GM18861 (cell line): ENCODE measurements at regions not wholly inside any gene's neighbourhood (a gene's known extent, or its start where the extent isn't known, plus 50 kb on each side); places are given as distances from the start of the nearest gene placed in this dataset.
A peak's percentile ranks its signal among the peaks of the same experiment; 100 is the strongest.

Experiments used
- ATAC-seq: cut with Tn5 transposase; IDR thresholded peaks from one replicate; pipeline ENCODE4 v1.9.1; 2021; ENCODE audit not compliant: unreplicated experiment

GRCh38 chr6:125489579-125490285, 188.0 kb upstream of the HDDC2 start:
- no peak for ATAC-seq

- ATAC-seq, result no peak
Measured at GRCh38 chr6:125491860-125492618, 190.3 kb upstream of the HDDC2 start.

- no peak for ATAC-seq
Measured at GRCh38 chr6:125498606-125499005, 196.8 kb upstream of the HDDC2 start.

- ATAC-seq, result no peak
Measured at GRCh38 chr6:125499535-125499934, 197.8 kb upstream of the HDDC2 start.

GRCh38 chr6:125503181-125503580, 201.4 kb upstream of the HDDC2 start:
- no peak for ATAC-seq

GRCh38 chr6:125507987-125508655, 206.4 kb upstream of the HDDC2 start:
- no peak for ATAC-seq

- no peak for ATAC-seq
Measured at GRCh38 chr6:125508793-125509192, 207.0 kb upstream of the HDDC2 start.

- no peak for ATAC-seq
Measured at GRCh38 chr6:125509477-125509876, 207.7 kb upstream of the HDDC2 start.

GRCh38 chr6:125510405-125510804, 208.6 kb upstream of the HDDC2 start:
- ATAC-seq, result no peak

- no peak for ATAC-seq
Measured at GRCh38 chr6:125511809-125512396, 210.1 kb upstream of the HDDC2 start.

GRCh38 chr6:125512621-125513020, 210.9 kb upstream of the HDDC2 start:
- peak; percentile 82 for ATAC-seq

- no peak for ATAC-seq
Measured at GRCh38 chr6:125513978-125514377, 212.2 kb upstream of the HDDC2 start.

- no peak for ATAC-seq
Measured at GRCh38 chr6:125516644-125517043, 214.9 kb upstream of the HDDC2 start.

GRCh38 chr6:125519367-125519766, 217.6 kb upstream of the HDDC2 start:
- no peak for ATAC-seq

- no peak for ATAC-seq
Measured at GRCh38 chr6:125524356-125524755, 222.6 kb upstream of the HDDC2 start.

- no peak for ATAC-seq
Measured at GRCh38 chr6:125526007-125526720, 223.3 kb upstream of the HEY2 start.

- ATAC-seq, result no peak
Measured at GRCh38 chr6:125528621-125529041, 220.8 kb upstream of the HEY2 start.

- no peak for ATAC-seq
Measured at GRCh38 chr6:125529061-125529460, 220.4 kb upstream of the HEY2 start.

GRCh38 chr6:125533710-125534397, 215.6 kb upstream of the HEY2 start:
- no peak for ATAC-seq
